ENCODE measurements at regions not wholly inside any gene's neighbourhood (a gene's known extent, or its start where the extent isn't known, plus 50 kb on each side); places are given as distances from the start of the nearest gene placed in this dataset.

- no peak for DNase-seq (ENCODE audit: low read depth, low spot score)
- TF ChIP-seq CTCF (optimal IDR thresholded peaks at IDR 0.05 in 1 of 3, IDR thresholded peaks at IDR 0.05 in 1 of 3, conservative IDR thresholded peaks at IDR 0.05 in 1 of 3; ENCODE audit: extremely low read depth in 1 of 3, insufficient read depth in 2 of 3, low read length in 3 of 3) (no peak), EZH2 (IDR thresholded peaks at IDR 0.05; ENCODE audit: low read length) (no peak)
- no peaks in the 10 kb centered on the region for H3K4me1 ChIP-seq (ENCODE audit: control insufficient read depth, extremely low read depth, insufficient read depth, low read length)
- H3K9me1 ChIP-seq (ENCODE audit: control insufficient read depth, extremely low read depth, insufficient read depth, low read length): no peaks in the 10 kb centered on the region
- H3K4me3 ChIP-seq (ENCODE audit: control insufficient read depth in 2 of 3, extremely low read depth in 1 of 3, insufficient read depth in 2 of 3, low read depth in 1 of 3, low read length in 3 of 3): no peak overlapping the region
- H3K4me2 ChIP-seq (ENCODE audit: control insufficient read depth, extremely low read depth, insufficient read depth, low read depth, low read length): no peak overlapping the region
- H3K9ac ChIP-seq (ENCODE audit: control insufficient read depth, extremely low read depth, insufficient read depth, low read length): no peak overlapping the region
- no peaks in the 10 kb centered on the region for H3K79me2 ChIP-seq (ENCODE audit: control insufficient read depth, insufficient read depth, low read length)
- no peaks in the 10 kb centered on the region for H4K20me1 ChIP-seq (ENCODE audit: control insufficient read depth, extremely low read depth, insufficient read depth, low read length)
- FAIRE-seq: no peak
- peaks cover 4% of the 10 kb centered on the region for H3K9me3 ChIP-seq (ENCODE audit: control insufficient read depth, low read depth, low read length)
- no peak overlapping the region for H2AFZ ChIP-seq (ENCODE audit: control insufficient read depth, low read length)
- H3K27ac ChIP-seq (ENCODE audit: control insufficient read depth, insufficient read depth, low read length): no peak overlapping the region
- no peaks in the 10 kb centered on the region for H3K36me3 ChIP-seq (ENCODE audit: control insufficient read depth in 2 of 2, extremely low read depth in 1 of 2, insufficient read depth in 2 of 2, low read length in 2 of 2)
- peaks cover 4% of the 10 kb centered on the region for H3K27me3 ChIP-seq (ENCODE audit: control insufficient read depth, extremely low read depth, insufficient read depth, low read length)
- dilution Hi-C loops (cut with MboI; ENCODE audit: extremely low pct_ligation_motif_present, low sequenced_read_pairs): no loop called here
Measured at GRCh38 chr9:135268981-135269380, 181.5 kb downstream of the OLFM1 start.

- TF ChIP-seq CTCF (optimal IDR thresholded peaks at IDR 0.05 in 1 of 3, IDR thresholded peaks at IDR 0.05 in 1 of 3, conservative IDR thresholded peaks at IDR 0.05 in 1 of 3; ENCODE audit: extremely low read depth in 1 of 3, insufficient read depth in 2 of 3, low read length in 3 of 3) (no peak), EZH2 (IDR thresholded peaks at IDR 0.05; ENCODE audit: low read length) (no peak)
- no peak for DNase-seq (ENCODE audit: low read depth, low spot score)
- Histone ChIP-seq H3K36me3 (ENCODE audit: control insufficient read depth in 2 of 2, extremely low read depth in 1 of 2, insufficient read depth in 2 of 2, low read length in 2 of 2) (no peaks in the 10 kb centered on the region), H3K27ac (ENCODE audit: control insufficient read depth, insufficient read depth, low read length) (no peak overlapping the region), H4K20me1 (ENCODE audit: control insufficient read depth, extremely low read depth, insufficient read depth, low read length) (no peaks in the 10 kb centered on the region), H3K4me1 (ENCODE audit: control insufficient read depth, extremely low read depth, insufficient read depth, low read length) (no peaks in the 10 kb centered on the region), H3K27me3 (ENCODE audit: control insufficient read depth, extremely low read depth, insufficient read depth, low read length) (peaks cover 4% of the 10 kb centered on the region), H3K4me3 (ENCODE audit: control insufficient read depth in 2 of 3, extremely low read depth in 1 of 3, insufficient read depth in 2 of 3, low read depth in 1 of 3, low read length in 3 of 3) (no peak overlapping the region), H3K9me3 (ENCODE audit: control insufficient read depth, low read depth, low read length) (peaks cover 4% of the 10 kb centered on the region), H2AFZ (ENCODE audit: control insufficient read depth, low read length) (no peak overlapping the region), H3K9ac (ENCODE audit: control insufficient read depth, extremely low read depth, insufficient read depth, low read length) (no peak overlapping the region), H3K4me2 (ENCODE audit: control insufficient read depth, extremely low read depth, insufficient read depth, low read depth, low read length) (no peak overlapping the region), H3K9me1 (ENCODE audit: control insufficient read depth, extremely low read depth, insufficient read depth, low read length) (no peaks in the 10 kb centered on the region), H3K79me2 (ENCODE audit: control insufficient read depth, insufficient read depth, low read length) (no peaks in the 10 kb centered on the region)
- dilution Hi-C loops (cut with MboI; ENCODE audit: extremely low pct_ligation_motif_present, low sequenced_read_pairs): no loop called here
- no peak for FAIRE-seq
Measured at GRCh38 chr9:135269912-135270830, 182.7 kb downstream of the OLFM1 start.

All from keratinocyte (primary cell).